Fibroblast of upper back skin (primary cell): ENCODE measurements at regions not wholly inside any gene's neighbourhood (a gene's known extent, or its start where the extent isn't known, plus 50 kb on each side); places are given as distances from the start of the nearest gene placed in this dataset.
"Not testable (repeated sequence)": the region's sequence is repeated elsewhere in the genome, so short reads cannot be mapped to it uniquely, and the experiment has no call there.

ENCODE experiments used
- DNase-seq: peaks from one replicate; pipeline ENCODE4 v3.0.0-alpha.2; 2013

DNA sequence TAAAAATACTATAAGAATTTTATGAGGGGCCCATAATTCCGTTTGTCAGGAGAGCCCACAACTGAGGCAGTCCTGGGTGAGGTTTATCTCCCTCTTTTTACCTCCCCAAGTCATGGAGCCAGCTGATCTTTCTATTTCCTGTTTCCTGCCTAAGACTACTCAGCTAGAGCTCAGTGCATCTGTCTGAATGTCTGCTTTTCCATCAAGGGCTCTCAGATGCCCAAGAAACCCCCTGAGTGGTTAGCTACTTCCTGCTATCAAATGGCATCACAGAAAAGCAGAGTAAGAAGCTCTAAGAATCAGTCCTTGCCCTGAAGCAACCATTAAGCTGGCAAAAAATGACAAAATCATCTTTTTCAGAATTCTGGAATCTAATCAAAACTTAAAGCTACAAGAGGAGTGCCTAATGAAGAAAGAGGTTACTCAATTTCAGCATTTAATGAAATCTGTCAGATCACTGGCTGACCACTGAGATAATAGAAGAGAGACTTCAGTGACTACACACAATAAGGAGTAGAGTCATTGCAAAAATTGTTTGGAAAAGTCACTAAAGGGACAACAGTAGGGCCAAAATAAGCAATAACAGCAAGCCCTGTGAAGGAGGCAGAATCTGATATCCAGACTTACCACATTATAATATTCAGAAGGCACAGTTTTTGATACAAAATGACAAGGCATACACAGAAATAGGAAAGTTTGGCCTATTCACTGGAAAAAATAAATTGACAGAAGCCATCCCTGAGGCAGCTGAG is 150.1 kb downstream of the CYB561 start:
- no peak for DNase-seq

DNA sequence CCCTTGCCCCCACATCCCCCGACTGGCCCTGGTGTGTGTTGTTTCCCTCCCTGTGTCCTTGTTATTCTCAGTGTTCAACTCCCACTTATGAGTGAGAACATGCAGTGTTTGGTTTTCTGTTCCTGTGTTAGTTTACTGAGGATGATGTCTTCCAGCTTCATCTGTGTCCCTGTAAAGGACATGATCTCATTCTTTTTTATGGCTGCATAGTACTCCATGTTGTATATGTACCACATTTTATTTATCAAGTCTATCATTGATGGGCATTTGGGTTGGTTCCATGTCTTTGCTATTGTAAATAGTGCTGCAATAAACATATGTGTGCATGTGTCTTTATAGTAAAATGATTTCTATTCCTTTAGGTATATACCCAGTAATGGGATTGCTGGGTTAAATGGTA is 147.2 kb downstream of the CYB561 start:
- DNase-seq = not testable (repeated sequence)

DNA sequence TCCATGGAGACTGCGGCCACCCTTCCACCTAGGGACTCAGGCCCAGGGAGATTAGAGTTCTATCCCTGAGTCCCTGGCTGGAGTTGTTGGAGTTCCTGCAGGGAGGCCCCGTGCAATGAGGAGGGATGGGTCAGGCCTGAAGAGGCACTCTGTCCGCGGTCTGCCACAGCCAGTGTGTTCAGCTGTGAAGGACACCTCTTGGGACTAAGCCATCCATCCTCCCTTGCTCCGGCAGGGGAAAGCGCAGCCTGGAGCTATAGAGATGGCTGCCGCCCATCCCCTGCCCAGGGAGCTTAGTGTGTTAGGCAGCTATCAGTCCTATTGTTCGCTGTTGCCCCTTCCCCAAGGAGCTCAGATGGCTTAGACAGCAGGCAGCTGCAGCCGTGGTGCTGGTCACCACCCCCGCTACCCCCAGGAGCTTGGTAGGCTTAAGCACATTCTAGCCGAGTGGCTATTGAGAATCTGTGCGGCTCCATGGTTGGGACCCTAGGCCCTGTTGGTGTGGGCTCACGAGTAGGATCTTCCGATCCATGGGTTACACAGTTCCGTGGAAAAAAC is 141.3 kb downstream of the CYB561 start:
- DNase-seq = no peak

- no peak for DNase-seq
Measured at GRCh38 chr17:63305857-63306256, 140.2 kb downstream of the CYB561 start.

DNA sequence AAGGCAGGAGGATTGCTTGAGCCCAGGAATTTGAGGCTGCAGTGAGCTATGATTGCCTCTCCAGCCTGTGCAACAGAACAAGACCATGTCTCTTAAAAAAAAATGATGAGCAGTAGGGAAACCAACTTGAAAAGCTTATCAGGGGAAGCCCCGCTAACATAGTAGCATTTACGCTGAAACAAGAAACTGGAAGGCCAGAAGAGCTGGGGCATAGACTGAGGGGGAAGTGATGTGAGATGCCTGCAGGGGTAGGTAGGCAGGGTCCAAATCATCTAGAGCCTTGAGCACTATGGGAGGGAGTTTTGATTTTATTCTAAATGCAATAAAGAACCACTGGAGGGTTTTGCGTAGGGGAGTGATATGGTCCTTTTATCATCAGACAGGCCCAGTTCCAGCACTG is 139.3 kb downstream of the CYB561 start:
- DNase-seq = no peak

GRCh38 chr17:63308272-63308671 is 137.8 kb downstream of the CYB561 start:
- no peak for DNase-seq

DNA sequence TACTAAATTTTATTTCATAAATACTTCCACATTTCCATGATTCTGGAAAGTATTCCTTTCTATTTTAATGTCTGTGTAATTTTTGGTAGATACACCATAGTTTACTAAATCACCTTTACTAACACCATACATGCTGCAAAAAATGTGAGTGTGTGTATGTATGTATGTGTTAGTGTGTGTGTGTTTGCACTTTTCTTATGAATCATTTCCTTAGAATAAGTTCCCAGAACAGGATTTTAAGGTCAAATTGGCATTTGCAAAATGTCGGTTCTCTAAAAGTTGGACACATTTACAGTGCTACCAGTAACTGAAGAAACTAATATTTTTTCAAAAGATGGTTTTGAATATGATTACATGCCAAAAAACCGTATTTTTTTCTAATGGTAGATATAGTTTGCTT is 137.1 kb downstream of the CYB561 start:
- peak; percentile 37 for DNase-seq

DNA sequence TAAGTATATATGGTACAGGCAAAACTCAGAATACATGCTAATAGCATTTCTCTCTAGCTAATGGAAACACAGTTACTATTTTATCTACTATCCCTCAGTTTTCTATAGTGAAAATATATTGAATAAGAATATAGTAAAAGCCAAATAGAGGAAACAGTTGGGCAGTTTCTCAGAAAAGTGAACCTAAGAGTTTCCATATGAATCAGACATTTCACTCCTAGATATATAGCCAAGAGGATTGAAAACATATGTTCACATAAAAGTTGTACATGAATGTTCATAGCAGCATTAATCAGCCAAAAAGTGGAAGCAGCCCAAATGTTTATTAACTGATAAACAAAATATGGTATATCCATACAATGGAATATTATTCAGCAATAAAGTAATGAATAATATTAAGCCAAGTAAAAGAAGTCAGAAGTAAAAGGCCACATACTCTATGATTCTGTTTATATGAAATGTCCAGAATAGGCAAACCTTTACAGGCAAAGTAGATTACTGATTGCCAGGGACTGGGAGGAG is 134.6 kb downstream of the CYB561 start:
- DNase-seq = peak; percentile 36

- DNase-seq = no peak
Measured at GRCh38 chr17:63314761-63315160, 131.3 kb downstream of the CYB561 start.

DNA sequence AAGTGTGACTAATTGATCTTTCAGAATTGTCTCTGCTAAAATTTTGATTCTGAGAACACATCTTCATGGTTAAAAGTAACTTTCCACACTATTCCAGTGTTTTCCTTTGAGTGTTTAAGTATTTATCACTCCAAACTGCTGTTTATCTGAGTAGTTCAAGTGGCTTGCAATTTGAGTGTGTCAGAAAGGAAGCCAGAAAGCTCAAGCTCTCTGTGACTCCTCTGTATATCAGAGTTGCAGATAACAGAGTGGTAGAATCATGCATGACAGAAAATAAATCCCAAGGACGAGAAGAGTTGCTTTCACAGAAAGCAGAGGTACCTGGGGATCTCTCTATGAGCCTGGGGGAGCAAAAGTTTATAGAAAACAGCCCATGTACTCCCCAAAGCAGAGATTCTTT is 130.0 kb downstream of the CYB561 start:
- no peak for DNase-seq

GRCh38 chr17:63317166-63317840 is 128.8 kb downstream of the CYB561 start:
- DNase-seq = no peak

- DNase-seq = no peak
Measured at GRCh38 chr17:63325808-63326207, 120.3 kb downstream of the CYB561 start.

DNA sequence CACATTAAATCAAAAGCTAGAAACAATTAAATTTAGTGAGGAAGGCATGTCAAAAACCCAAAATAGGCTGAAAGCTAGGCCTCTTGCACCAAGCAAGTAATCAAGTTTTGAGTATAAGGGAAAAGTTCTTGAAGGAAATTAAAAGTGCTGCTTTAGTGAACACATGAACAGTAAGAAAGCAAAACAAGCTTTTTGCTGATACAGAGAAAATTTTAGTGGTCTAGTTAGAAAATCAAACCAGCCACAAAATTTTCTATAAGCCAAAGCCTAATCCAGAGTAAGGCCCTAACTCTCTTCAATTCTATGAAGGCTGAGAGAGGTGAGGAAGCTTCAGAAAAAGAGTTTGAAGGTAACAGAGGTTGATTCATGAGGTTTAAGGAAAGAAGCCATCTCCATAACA is 116.2 kb downstream of the CYB561 start:
- no peak for DNase-seq

- no peak for DNase-seq
Measured at GRCh38 chr17:63331301-63332061, 114.6 kb downstream of the CYB561 start.

GRCh38 chr17:63332286-63332685 is 113.8 kb downstream of the CYB561 start:
- peak; percentile 11 for DNase-seq

DNA sequence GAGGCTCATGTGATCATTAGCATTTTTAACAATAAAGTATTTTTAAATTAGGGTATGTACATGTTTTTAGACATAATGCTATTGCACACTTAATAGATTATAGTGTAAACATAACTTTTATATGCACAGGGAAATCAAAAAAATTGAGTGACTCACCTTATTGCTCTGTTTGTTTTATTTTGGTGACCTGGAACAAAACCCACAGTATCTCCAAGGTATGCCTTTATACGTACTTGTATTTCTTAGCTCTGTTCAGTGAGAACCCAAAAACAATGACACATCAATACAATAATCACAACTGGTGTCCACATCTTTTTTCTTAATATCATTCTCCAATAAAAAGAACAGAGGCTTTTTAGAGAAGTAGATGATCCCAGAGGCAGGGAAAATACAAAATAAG is 112.2 kb downstream of the CYB561 start:
- DNase-seq = no peak

- no peak for DNase-seq
Measured at GRCh38 chr17:63335831-63336230, 110.3 kb downstream of the CYB561 start.

- DNase-seq = no peak
Measured at GRCh38 chr17:63337579-63337978, 108.5 kb downstream of the CYB561 start.

DNA sequence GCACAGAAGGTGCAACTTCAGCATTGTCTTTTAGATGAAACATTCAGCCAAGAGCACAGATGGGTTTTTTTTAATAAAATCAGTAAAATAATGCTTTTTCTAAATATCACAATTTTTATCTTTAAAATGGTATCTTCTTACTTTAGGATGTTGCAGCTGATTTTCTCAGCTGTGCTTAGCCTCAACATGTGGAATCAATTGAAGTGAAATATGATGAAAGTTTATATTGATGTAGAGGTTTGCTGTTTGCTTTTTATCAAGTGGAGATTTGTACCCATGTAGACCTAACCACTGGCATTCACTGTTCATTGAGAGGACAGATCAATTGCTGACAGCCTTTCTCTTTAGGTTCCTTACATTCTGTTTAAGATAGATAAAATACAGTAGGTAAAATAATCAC is 107.8 kb downstream of the CYB561 start:
- peak; percentile 32 for DNase-seq

DNA sequence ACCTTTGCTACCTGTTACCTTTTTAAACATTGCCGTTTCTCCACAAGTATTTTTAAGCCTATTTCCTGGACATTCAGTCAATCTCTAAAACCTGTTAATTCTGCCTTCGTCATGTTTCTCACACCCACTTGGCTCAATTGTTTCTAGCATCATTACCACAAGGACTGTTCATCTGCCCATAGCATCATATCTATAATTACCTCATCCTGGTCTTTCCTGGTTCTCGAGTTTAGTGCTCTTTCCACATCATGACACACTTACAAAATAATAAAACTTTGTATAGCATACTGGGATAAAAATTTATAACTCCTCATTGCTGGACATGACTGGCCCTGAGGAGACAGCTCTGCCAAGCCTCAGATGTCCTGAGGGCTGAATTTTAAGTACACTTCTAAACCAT is 104.8 kb downstream of the CYB561 start:
- DNase-seq = no peak

DNA sequence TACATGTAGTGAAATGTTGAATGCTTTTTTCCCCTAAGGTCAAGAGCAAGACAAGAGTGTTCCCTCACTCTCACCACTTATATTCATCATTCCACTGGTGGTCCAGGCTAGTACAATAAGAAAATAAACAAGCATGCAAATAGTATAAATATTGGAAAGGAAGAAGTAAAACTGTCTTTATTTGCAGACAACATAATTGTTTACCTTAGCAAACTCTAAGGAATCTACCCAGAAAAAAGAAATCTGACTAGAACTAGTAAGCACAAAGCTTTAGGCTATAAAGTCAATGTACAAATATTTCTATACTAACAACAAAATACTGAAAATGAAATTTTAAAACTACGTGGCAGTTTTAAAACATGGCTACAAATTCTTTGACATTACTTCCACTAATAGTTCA is 101.7 kb downstream of the CYB561 start:
- DNase-seq = no peak

DNA sequence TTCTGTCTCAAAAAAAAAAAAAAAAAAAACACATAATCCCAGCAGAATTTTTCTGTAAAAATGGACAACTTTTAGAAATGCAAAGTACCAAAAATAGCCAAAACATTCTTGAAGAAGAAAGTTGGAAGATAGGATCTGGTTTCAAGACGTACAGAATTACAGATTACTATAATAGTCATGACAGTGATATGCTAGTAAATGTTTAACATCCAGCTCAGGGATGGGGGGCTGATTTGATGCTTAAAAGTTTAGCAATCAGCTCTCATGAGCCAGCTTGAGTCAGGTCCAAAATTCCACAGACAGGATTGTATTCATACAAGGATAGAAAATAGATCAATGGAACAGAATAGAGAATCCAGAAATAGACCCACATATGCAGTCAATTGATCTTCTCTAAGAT is 100.5 kb downstream of the CYB561 start:
- peak; percentile 87 for DNase-seq

DNA sequence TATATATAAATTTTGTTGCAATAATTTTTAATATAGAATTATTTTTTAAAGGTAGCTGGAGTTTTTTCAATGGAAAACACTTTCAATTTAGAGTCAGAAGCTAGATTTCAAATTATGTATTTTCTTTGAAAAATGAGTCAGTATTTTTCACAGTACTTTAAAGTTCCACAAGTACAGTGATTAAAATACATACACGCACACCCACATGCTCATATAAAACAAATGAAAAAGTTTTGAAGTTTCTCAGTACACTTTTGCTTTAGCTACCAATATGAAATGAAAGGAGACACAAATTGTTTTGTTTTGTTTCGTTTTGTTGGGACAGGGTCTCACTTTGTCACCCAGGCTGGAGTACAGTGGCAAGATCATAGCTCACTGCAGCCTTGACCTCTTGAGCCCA is 98.6 kb downstream of the CYB561 start:
- no peak for DNase-seq
